HG03520 (cell line): ENCODE measurements at regions not wholly inside any gene's neighbourhood (a gene's known extent, or its start where the extent isn't known, plus 50 kb on each side); places are given as distances from the start of the nearest gene placed in this dataset.

Experiments
- ATAC-seq: cut with Tn5 transposase; IDR thresholded peaks from one replicate; pipeline ENCODE4 v1.9.1; 2021; ENCODE audit warnings: mild to moderate bottlenecking, moderate library complexity; ENCODE audit not compliant: unreplicated experiment

- no peak for ATAC-seq
These were observed 797.6 kb downstream of the ROBO2 start for GRCh38 chr3:77837456-77838025.

DNA sequence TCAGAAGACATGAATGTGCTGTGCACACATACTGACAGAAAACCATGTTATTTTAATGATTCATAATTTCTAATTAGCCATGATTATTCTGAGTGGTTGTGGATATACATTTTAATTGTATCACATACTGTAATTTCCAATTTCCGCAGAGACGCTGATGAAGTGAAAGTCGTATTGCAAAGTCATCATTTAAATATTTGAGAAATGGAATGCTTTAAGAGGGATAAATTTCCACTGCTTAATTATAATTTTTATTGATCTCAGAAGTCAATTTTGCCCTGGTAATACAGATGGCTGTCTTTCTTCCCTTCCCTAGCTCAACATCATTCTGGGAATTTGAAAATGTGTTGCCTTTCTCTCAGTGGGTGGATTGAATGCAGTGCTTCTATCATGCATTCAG lies 819.3 kb downstream of the ROBO2 start:
- no peak for ATAC-seq

- no peak for ATAC-seq
These were observed 828.8 kb downstream of the ROBO2 start for GRCh38 chr3:77868725-77869124.

DNA sequence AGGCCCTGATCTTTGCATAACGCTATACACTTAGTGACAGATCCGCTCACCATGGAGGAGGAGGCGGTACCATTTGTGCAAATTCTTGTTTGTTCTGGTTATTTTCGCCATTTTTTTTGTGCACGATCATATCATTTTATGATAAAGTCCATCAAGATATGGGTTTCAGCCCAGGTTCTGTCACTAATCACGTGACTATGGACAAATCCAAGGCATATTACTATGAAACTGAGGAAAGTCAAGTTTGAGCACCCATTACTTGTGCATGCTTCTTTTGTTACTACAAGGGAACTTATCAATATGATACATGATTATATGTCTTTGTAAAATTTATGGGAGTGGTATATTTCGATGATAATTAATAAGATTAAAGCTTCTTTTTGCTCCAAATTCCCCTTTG lies 829.5 kb downstream of the ROBO2 start:
- no peak for ATAC-seq

- ATAC-seq, result no peak
These were observed 831.5 kb downstream of the ROBO2 start for GRCh38 chr3:77871436-77871835.

DNA sequence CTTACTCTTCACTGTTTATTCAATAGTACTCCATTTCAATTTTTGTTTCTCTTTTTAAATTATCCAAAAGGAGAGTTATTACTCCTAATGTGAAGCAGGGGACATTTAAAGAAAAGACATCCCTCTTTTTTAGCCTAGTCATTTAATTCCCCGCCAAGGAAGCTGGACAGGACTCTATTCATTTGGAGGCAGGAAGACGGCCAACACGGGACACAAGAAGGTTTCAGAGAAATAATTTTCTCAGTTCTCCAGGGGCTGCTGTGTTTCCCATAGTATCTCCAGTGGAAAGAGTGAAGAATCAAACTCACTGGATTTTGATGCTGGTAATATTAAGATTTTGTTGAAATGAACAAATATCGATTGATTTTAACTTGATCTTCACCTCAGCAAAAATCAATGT lies 833.7 kb downstream of the ROBO2 start:
- no peak for ATAC-seq

DNA sequence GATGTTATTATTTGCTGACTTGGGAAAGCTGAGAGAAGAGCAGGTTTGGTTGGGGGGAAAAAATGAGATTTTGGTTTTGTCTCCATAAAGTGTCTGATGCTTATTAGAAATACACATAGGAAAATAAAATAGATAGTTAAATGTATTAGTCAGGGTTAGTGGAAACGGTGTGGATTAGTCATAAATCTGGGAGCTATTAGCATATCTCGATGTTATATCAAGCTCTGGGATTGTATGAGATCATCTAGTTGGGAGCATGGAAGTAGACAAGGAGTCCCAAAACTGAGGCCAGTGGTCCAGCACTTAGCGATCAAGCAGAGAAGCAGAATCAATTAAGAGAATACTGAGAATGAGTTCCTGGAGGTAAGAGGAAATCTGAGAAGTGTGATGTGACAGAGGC lies 845.5 kb downstream of the ROBO2 start:
- ATAC-seq, result no peak

- ATAC-seq, result no peak
These were observed 847.7 kb downstream of the ROBO2 start for GRCh38 chr3:77887611-77888010.

DNA sequence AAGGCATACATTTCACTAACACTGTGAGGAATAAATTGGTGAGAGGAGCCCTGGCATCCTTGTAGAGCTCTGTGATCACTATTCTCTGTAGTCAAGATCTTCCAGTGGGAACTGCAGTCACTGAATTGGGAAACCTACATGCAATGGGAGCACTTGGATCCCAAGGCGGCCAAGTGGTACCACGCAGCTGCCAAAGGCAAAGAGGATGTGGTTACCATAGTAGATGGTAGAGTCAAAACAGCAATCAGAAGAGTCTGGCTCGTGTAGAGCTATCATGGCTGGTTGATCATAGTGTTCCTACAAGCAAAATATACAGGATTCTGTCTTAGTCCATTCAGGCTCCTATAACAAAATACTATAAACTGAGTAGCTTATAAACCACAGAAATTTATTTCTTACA lies 849.7 kb downstream of the ROBO2 start:
- ATAC-seq, result no peak

GRCh38 chr3:77898621-77899020 lies 858.7 kb downstream of the ROBO2 start:
- ATAC-seq, result no peak

DNA sequence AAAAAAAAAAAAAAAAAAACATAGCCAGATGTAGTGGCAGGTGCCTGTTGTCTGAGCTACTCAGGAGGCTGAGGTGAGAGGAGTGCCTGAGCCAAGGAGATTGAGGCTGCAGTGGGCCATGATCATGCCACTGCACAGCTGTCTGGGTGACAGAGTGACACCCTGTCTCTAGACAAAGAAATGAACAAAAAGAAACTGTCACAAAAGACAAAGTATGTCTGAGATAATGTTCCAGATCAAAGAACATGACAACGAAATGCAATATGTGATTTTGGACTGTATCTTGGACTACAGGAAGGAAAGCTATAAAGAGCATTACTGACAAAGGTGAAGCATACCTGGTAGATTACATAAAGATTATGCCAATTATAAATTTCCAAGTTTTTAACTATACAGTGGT lies 862.8 kb downstream of the ROBO2 start:
- ATAC-seq, result no peak

- ATAC-seq, result no peak
These were observed 866.3 kb downstream of the ROBO2 start for GRCh38 chr3:77906102-77906709.

DNA sequence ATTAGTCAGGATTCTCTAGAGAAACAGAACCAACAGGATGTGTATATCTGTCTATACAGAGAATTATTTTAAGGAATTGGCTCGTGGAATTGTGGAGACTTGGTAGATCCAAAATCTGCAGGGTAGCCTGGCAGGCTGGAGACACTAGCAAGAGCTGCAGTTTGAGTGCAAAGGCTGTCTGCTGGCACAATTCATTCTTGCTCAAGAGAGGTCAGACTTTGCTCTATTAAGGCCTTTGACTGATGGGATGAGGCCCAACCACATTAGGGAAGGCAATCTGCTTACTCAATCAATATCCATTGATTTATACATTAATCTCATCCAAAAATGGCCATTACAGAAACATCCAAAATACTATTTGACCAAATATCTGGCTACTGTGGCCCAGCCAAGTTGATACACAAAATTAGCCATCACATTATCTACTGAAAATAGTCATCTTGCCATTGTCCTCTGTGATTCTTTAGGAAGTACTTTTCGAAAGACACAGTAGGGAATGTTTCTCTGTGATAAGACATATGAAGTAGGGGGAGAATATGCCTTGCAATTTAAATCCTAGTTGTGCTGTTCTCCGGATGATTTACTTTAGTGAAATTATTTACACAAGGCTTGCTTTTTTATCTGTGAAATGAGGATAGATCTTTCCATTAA lies 873.8 kb downstream of the ROBO2 start:
- ATAC-seq, result no peak

DNA sequence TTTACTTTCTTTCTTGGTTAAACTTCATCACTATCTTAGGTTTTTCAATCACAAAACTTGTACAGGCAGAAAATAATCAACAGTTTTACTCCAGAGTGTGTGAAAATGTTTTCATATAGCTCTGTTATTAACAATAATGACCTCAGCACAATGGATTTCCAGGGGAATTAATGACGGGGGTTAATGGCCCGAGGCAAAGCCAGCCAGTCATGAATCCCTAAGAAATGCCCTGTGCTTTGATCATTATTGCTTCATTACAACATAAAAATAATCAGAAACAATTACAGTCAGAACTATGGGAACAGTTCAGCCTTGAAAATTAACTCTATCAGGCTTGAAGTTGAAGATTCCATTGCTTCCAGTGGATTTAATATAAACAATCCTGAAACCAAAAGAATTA lies 875.4 kb downstream of the ROBO2 start:
- ATAC-seq, result no peak

GRCh38 chr3:77917225-77917624 lies 877.3 kb downstream of the ROBO2 start:
- no peak for ATAC-seq

DNA sequence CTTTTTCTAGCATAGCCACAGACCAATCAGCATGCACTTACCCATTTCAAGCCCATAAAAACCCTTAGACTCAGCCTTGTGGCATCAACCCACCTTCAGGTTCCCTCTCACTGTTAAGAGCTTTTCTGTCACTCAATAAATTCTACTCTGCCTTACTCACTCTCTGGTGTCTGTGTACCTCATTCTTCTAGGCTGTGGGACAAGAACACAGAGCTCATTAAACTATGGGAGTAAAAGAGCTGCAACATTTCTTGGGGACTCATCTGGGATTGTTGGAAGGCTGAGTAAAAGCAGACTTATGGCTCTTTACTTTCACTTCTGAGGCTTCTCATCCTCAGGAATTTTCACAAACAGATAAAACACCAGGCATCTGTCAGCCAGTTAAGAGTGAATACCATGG lies 879.3 kb downstream of the ROBO2 start:
- no peak for ATAC-seq

DNA sequence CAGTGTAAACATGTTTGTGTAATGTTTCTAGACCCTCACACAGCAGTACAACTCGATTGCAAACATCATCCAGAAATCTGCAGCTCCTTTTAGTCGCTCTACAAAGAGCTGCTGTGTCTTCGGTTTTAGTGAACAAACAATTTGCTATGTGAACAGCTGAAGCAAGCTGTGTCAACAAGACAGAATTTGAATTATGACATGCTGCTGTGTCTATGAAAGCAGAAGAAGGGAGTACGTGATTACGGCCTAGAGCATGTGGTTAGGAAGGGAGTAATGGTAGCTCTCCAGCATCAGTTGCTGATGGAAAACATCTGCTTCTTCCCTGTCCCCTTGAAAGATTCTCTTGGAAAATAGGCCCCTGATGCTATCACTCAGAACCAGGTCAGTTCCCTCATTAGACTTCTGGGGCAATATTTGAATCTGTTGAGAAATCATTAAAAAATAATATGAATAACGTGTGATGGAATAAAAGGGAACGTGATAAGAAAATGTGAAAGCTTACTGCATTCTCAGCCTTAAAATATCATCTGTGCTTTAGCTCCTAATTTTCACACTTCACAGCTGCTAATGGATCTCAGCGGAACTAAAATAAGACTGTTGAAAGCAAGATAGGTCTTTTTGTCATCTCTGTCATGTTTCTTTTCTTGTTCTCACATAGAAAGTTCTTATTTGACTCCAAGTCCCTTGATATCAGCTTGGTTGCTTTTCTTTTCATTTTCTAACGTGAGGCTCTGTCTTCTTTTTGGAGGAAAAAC lies 891.5 kb downstream of the ROBO2 start:
- ATAC-seq, result no peak

GRCh38 chr3:77932926-77933325 lies 893.0 kb downstream of the ROBO2 start:
- no peak for ATAC-seq

GRCh38 chr3:77933926-77934325 lies 894.0 kb downstream of the ROBO2 start:
- no peak for ATAC-seq

GRCh38 chr3:77935418-77935817 lies 895.5 kb downstream of the ROBO2 start:
- no peak for ATAC-seq

DNA sequence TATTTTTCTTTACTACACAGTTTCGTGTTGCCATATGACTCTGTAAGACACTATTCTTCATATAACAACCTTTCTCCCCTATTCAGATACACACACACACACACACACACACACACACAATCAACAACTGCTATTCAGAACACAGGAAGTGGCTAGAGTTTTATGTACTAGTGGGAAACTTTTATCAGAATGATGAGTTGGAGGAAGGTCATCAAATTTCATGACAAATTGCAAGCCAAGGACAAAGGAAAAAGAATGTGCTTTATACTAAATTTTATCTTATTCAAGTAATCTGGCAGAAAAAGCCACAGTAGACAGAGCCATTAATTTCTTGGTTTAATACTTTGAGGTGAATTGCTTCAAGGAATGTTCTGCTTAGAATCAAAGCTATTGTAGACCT lies 899.8 kb downstream of the ROBO2 start:
- no peak for ATAC-seq

DNA sequence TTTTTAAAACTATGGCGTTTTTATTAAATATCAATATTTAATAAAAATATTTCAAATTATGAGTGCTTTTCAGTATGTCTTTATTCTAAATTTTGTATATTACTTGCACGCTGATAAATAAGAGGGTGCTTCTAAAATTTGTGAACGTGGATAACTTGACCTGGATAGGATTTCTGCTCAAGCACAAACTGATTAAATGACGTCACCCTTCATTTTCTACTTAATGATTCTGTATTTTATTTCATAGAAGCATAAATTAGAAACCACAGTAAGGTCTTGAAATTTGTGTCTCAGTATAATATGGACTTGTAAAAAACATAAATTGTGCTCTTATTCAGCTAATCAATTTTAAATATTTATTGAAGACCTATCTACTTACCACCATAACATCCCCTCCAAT lies 903.7 kb downstream of the ROBO2 start:
- no peak for ATAC-seq
